Fibroblast of lung (primary cell): ENCODE measurements at regions not wholly inside any gene's neighbourhood (a gene's known extent, or its start where the extent isn't known, plus 50 kb on each side); places are given as distances from the start of the nearest gene placed in this dataset.

Experiments
- DNase-seq, 2 donors: peaks; one replicate each; pipeline versions ENCODE4 v3.0.0 to v3.0.0-alpha.2; 2010; ENCODE audit warnings: low read depth in 2 of 2
- H2AFZ ChIP-seq: 2 replicates; pipeline ENCODE4 v1.5.1; 2012; ENCODE audit warnings: low read length, control low read depth, inconsistent platforms
- H3K27ac ChIP-seq: 2 replicates; pipeline ENCODE4 v1.5.1; 2011; ENCODE audit warnings: low read length, control low read depth; ENCODE audit not compliant: insufficient read depth
- H3K27me3 ChIP-seq: 2 replicates; pipeline ENCODE4 v1.5.1; 2011; ENCODE audit warnings: mild to moderate bottlenecking, low read length; ENCODE audit not compliant: control insufficient read depth, insufficient read depth
- H3K36me3 ChIP-seq: 2 replicates; pipeline ENCODE4 v1.5.1; 2011; ENCODE audit warnings: low read length; ENCODE audit not compliant: control insufficient read depth, insufficient read depth
- H3K4me1 ChIP-seq: 2 replicates; pipeline ENCODE4 v1.5.1; 2011; ENCODE audit warnings: low read length; ENCODE audit not compliant: control insufficient read depth, insufficient read depth; ENCODE audit errors: extremely low read depth
- H3K4me2 ChIP-seq: 2 replicates; pipeline ENCODE4 v1.5.1; 2011; ENCODE audit warnings: low read length, control low read depth; ENCODE audit not compliant: insufficient read depth; ENCODE audit errors: extremely low read depth
- H3K4me3 ChIP-seq, 4 experiments: fragments of 200-600 bp in 1 of 4; sonication (generic) in 1 of 4; replicated peaks in 1 of 4; 2 replicates each; pipeline ENCODE4 v1.5.1; 2011 to 2016; ENCODE audit warnings: low read length in 4 of 4, low read depth in 3 of 4, mild to moderate bottlenecking in 3 of 4, control low read depth in 2 of 4, inconsistent platforms in 1 of 4, mixed read lengths in 1 of 4; ENCODE audit not compliant: insufficient read depth in 1 of 4; ENCODE audit errors: control extremely low read depth in 1 of 4
- H3K79me2 ChIP-seq: 2 replicates; pipeline ENCODE4 v1.5.1; 2012; ENCODE audit warnings: mild to moderate bottlenecking, low read length, inconsistent platforms; ENCODE audit not compliant: control insufficient read depth, insufficient read depth
- H3K9ac ChIP-seq: 2 replicates; pipeline ENCODE4 v1.5.1; 2011; ENCODE audit warnings: mild to moderate bottlenecking, low read length, control low read depth; ENCODE audit not compliant: insufficient read depth
- H3K9me3 ChIP-seq: 2 replicates; pipeline ENCODE4 v1.5.1; 2012; ENCODE audit warnings: low read depth, low read length; ENCODE audit not compliant: control insufficient read depth, insufficient read depth
- H4K20me1 ChIP-seq: 2 replicates; pipeline ENCODE4 v1.5.1; 2011; ENCODE audit warnings: low read length; ENCODE audit not compliant: control insufficient read depth, insufficient read depth; ENCODE audit errors: extremely low read depth
- CTCF ChIP-seq, 2 donors: IDR thresholded peaks in 1 of 2; conservative IDR thresholded peaks in 1 of 2; 1 replicate in 1 of 2; 2 replicates in 1 of 2; pipeline ENCODE4 v1.5.1; 2011 to 2012; ENCODE audit warnings: low read length in 2 of 2, control low read depth in 1 of 2, inconsistent platforms in 1 of 2, low read depth in 1 of 2, mild to moderate bottlenecking in 1 of 2
- EZH2 ChIP-seq: IDR thresholded peaks from 2 replicates; pipeline ENCODE4 v1.5.1; 2012; ENCODE audit warnings: low read length, control low read depth, mild to moderate bottlenecking; ENCODE audit errors: missing control alignments

DNA sequence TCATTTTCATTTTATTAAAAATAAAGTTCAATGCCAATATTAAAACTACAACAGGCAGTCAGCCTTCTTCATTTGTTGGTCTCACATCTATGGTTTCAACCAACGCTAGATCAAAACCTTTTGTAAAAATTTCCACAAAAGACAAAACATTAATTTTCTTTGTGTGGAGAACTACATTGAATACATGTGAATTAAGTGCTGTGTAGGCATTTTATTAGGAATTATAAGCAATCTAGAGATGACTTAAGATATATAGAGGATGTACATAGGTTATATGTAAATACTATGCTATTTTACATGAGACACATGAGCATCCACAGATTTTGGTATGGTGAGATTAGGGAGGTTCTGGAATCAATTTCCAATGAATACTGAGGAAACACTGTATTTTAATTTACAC, 94.2 kb downstream of the CYLC2 start:
- no peak overlapping the region for H3K4me3 ChIP-seq
- no peak overlapping the region for H3K9ac ChIP-seq
- no peaks in the 10 kb centered on the region for H3K79me2 ChIP-seq
- no peak overlapping the region for H2AFZ ChIP-seq
- DNase-seq, result no peak
- TF ChIP-seq EZH2 (no peak), CTCF (conservative IDR thresholded peaks at IDR 0.05 in 1 of 2, IDR thresholded peaks at IDR 0.05 in 1 of 2; ENCODE audit: low read depth in 1 of 2, low read length in 2 of 2) (no peak)
- no peaks in the 10 kb centered on the region for H3K9me3 ChIP-seq
- H3K36me3 ChIP-seq, result no peaks in the 10 kb centered on the region
- no peak overlapping the region for H3K4me2 ChIP-seq
- no peak overlapping the region for H3K27ac ChIP-seq
- H4K20me1 ChIP-seq, result no peaks in the 10 kb centered on the region
- no peaks in the 10 kb centered on the region for H3K27me3 ChIP-seq
- H3K4me1 ChIP-seq, result no peaks in the 10 kb centered on the region

DNA sequence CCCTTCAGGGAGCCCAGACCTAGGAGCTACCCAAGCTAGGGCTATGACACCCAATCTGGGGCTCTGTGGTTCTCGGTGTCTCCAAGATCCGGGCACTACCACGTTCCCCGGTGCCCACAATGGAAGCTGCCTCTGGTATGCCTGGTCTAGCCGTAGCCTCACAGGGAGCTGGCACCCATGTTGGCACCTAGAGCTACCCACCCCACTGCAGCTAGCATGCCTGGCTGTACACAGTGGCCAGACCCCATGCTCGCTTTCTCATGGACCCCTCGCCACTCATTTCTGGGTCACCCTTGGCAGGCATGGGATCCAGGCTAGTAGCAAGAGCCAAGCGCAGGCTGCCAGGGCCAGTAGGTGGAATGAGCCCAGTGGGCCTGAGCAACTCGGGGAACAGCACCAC, 109.0 kb downstream of the CYLC2 start:
- Histone ChIP-seq H3K27me3 (no peaks in the 10 kb centered on the region), H3K4me1 (no peaks in the 10 kb centered on the region), H3K36me3 (no peaks in the 10 kb centered on the region), H4K20me1 (no peaks in the 10 kb centered on the region), H3K4me2 (no peak overlapping the region), H3K9me3 (no peaks in the 10 kb centered on the region), H3K27ac (no peak overlapping the region), H3K4me3 (no peak overlapping the region), H3K9ac (no peak overlapping the region), H3K79me2 (no peaks in the 10 kb centered on the region), H2AFZ (no peak overlapping the region)
- no peak for DNase-seq
- TF ChIP-seq EZH2 (no peak), CTCF (conservative IDR thresholded peaks at IDR 0.05 in 1 of 2, IDR thresholded peaks at IDR 0.05 in 1 of 2; ENCODE audit: low read depth in 1 of 2, low read length in 2 of 2) (no peak)

GRCh38 chr9:103116246-103116645, 121.1 kb downstream of the CYLC2 start:
- H4K20me1 ChIP-seq, result no peaks in the 10 kb centered on the region
- H3K27me3 ChIP-seq, result no peaks in the 10 kb centered on the region
- no peaks in the 10 kb centered on the region for H3K79me2 ChIP-seq
- no peak overlapping the region for H2AFZ ChIP-seq
- no peak for DNase-seq
- no peak for TF ChIP-seq CTCF (conservative IDR thresholded peaks at IDR 0.05 in 1 of 2, IDR thresholded peaks at IDR 0.05 in 1 of 2; ENCODE audit: low read depth in 1 of 2, low read length in 2 of 2)
- TF ChIP-seq EZH2, result no peak
- no peak overlapping the region for H3K27ac ChIP-seq
- H3K4me1 ChIP-seq, result no peaks in the 10 kb centered on the region
- no peak overlapping the region for H3K4me3 ChIP-seq
- H3K36me3 ChIP-seq, result no peaks in the 10 kb centered on the region
- no peaks in the 10 kb centered on the region for H3K9me3 ChIP-seq
- no peak overlapping the region for H3K4me2 ChIP-seq
- H3K9ac ChIP-seq, result no peak overlapping the region
